HL-60/S4 treated with phorbol 12-myristate 13-acetate at 8.2 ng/mL for 4 days and 3 days (cell line): ENCODE measurements at regions not wholly inside any gene's neighbourhood (a gene's known extent, or its start where the extent isn't known, plus 50 kb on each side); places are given as distances from the start of the nearest gene placed in this dataset.

Experiments
- in situ Hi-C: fragments of 300-500 bp; cut with MboI; formaldehyde crosslinking; loops from 2 replicates; pipeline ENCODE4 v1.15.0; 2022; ENCODE audit warnings: low sequenced_read_pairs

- in situ Hi-C loops = no loop called here
These were observed 490.7 kb downstream of the RPS24 start for GRCh38 chr10:78524342-78524741.

GRCh38 chr10:78524941-78525340 lies 491.3 kb downstream of the RPS24 start:
- in situ Hi-C loops = no loop called here

DNA sequence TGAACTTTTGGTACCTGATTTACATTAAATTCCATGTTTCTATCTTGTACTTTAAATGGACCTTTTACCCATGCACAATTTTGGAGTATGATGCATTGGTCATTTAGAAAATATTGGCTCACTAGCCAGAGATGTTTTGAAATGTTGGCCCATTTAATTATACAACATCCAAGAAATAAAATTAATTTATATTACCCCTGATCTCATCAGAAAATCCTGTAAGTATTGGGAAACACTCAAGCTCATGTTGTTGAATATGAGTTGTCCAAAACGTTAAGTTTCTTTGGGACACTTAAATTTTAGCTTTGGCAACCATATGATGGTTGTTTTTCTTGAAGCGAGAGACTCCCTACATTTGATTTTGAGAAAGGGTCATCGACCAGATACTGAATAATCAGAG lies 492.7 kb downstream of the RPS24 start:
- in situ Hi-C loops = no loop called here

DNA sequence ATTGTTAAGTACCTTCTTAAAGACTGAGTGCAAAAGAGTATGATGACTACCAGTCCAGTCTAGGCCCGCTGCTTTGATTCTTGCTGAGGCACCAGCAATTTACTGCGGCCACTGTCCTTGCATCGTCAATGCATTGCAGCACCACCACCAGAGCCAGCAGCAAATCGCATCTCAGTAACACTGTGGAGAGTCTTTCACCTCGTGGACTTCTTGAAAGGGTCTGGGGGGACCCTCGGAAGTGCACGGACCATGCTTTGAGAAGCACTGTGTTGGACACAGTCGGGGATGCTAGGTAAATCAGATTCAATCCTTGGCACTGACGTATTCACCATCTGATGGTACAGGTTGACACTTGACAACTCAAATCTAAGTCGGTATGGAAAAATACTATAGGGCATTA lies 493.6 kb downstream of the RPS24 start:
- in situ Hi-C loops = no loop called here

GRCh38 chr10:78528749-78529204 lies 495.1 kb downstream of the RPS24 start:
- in situ Hi-C loops = no loop called here

GRCh38 chr10:78529262-78529661 lies 495.6 kb downstream of the RPS24 start:
- in situ Hi-C loops = no loop called here

GRCh38 chr10:78531088-78531487 lies 497.4 kb downstream of the RPS24 start:
- in situ Hi-C loops = no loop called here

GRCh38 chr10:78532480-78533042 lies 498.9 kb downstream of the RPS24 start:
- in situ Hi-C loops = no loop called here

GRCh38 chr10:78533098-78533497 lies 499.4 kb downstream of the RPS24 start:
- in situ Hi-C loops = no loop called here

GRCh38 chr10:78533776-78534175 lies 500.1 kb downstream of the RPS24 start:
- in situ Hi-C loops = no loop called here

GRCh38 chr10:78535716-78536218 lies 502.1 kb downstream of the RPS24 start:
- in situ Hi-C loops = no loop called here

DNA sequence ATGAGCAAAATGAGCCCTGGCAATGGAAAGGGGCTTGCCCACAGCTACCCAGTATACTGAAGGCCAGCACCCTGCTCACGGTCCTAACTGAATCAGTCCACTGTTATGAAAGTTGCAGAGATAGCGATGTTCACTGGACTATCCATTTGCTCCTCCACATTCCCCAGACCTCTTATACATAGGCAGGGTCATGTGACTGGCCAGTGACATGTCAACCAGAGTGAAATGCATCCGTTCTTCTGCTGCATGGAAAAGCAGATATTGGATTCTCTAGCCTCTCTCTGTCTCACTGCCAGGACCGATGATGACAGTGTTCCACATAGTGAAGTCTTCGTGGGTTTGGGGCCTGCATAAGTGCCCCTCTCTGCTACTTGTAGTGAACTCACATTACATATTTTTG lies 503.4 kb downstream of the RPS24 start:
- in situ Hi-C loops = no loop called here

DNA sequence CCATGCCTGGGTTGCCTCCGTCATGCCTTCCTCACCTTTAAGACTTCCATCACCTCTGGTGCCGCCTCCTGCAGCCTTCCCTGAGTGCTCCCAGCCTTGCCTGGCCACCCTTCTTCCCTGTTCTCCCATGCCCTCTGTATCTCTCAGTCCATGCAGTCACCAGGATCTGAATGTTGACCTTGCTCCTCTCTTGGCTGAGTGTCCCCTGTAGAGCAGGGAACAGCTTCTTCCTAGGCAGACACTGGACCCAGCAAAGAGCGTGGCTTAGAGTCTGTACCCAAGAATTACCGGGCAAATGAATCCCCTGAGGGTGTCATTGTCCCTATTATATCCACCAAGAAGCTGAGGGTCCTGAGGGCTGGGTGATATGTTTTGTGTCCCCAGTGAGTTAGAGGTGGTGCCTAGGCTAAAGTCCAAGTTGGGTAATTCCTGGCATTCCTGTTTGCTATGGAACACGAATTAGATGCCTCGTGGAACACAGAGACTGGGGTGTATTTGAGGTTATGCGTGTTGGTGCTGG lies 505.6 kb downstream of the RPS24 start:
- in situ Hi-C loops = no loop called here

GRCh38 chr10:78540355-78541076 lies 506.9 kb downstream of the RPS24 start:
- in situ Hi-C loops = no loop called here

DNA sequence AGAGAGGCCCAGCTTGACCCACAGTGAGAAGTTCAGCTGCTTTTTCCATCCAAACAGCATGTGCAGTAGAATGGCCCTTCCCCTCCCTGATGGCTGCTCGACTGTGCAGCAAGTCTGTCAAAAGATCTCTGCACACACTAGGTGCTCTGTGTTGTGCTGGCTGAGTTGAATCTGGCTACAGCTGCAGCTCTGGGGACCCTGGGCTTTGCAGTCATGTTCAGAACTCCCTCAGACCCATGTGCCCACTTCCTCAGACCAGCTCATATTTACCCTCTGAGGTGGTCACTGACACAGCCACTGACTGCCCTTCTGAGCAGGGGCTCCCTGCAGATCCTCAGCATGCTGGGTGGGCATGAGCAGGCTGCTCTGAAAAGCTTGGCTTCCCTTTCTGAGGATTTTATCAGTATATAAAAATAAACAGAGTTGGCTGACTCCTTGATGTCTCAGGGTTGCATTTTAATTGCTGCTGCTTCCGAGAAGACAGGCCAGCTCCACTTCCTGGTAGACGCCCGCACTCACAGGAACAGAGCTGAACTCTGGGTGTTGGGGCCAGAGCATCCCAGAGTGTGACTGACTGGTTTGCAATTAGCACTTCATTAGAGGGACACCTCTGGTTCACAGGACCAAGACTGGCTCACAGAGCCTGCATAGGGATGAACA lies 507.9 kb downstream of the RPS24 start:
- in situ Hi-C loops = no loop called here

DNA sequence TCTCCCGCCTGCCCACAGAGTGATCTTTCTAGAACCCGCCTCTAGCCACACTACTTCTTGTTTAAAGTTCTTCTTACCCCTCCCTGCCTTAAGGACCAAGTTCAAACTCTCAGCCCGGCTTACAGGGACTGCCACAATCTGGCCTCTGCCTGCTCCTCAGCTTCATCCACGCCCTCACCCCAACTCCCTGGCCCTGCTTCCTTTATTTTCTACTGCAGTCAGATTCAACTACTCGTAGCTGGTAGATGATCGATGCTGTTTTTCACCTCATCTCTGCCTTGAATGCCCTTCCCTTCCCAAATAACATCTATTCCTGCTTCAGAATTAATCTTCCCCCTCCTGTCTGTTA lies 508.5 kb downstream of the RPS24 start:
- in situ Hi-C loops = no loop called here

DNA sequence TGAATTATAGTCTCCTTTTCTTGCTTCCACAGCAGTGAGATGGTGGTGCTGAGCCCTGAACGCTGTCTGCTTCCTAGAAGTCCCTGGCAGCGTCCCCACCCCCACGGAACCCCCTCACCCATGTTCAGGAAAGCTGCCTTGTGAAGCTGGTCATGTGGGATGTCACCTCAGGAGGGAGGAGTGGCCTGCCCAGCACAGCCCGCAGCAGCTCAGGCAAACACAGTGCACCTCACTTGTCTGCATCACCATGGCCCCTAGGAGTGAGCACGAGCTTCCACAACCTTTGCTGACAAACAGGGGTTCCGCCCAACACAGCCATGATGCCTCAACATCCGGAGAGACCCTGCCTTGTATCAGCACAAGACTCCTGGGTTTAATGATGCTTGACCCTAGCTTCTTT lies 508.9 kb downstream of the RPS24 start:
- in situ Hi-C loops = no loop called here

DNA sequence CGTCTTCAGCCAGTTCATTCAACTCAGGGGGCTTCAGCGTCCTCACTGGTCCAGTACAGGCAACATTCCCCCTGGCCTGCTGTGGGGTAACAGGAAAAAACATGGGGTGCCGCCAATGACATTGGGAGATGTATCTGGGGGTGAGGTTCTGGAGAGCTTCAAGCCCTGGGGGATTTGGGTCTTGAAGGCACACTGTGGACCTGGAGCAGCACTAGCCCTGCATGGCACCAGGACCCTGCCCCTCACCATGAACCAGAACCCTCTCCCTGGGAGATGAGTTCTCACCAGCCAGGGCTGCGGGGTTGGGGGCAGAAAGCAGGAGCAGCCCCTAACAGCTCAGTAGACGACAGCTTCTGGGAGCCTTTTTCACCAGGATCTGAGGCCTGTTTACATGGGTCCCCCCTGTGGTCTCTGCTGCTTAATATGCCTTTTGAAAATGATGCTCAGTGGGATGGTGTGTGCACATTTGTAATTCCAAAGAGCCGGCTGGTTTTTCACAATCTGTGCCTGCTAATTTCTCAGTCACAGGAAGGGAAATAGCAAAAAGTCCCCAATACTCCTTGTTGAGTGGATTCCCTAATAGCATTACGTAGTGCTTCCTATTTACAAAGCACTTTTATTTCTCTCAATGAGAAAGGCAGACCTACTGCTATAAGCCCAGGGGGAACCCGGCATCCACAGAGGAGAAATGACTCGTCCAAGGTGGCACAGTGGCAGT lies 509.5 kb downstream of the RPS24 start:
- in situ Hi-C loops = no loop called here

GRCh38 chr10:78543749-78544362 lies 510.2 kb downstream of the RPS24 start:
- in situ Hi-C loops = no loop called here

DNA sequence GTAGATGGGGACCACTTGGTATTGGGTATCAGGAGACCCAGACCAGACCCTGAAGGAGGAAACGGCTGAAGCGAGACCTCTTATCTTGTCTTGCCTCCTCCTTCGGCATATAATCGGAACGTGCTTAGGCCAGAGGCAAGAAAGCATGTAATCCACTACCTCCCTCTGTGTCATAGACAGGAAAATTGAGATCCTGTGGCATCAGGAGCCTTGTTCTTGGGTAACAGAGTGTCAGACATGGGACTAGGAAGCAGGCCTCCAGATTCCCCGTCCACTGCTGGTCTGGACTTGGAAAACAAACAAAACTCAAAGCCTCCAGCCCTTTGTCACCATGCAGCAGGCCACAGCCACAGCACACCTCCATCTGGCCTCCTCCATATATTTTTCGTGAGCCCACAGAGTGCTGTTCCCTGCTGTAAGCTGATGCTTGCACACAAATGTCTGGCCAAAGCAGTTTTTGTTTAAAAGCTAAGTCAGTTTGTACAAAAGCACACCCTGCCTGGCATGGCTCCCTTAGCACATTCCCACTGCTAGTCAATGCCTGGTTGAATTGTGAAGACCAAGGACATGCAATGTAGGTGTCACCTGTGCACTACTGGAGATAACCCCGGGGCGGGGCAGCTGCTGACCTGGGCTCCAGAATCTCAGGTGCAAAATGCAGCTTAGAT lies 510.9 kb downstream of the RPS24 start:
- in situ Hi-C loops = no loop called here
